Upper lobe of left lung (tissue), 4 donors: ENCODE measurements at regions not wholly inside any gene's neighbourhood (a gene's known extent, or its start where the extent isn't known, plus 50 kb on each side); places are given as distances from the start of the nearest gene placed in this dataset.

Experiments used
- POLR2A ChIP-seq, 4 donors: fragments of 450-650 bp; IDR thresholded peaks; one replicate each; pipeline ENCODE4 v1.5.1; 2016 to 2017; ENCODE audit warnings: antibody characterized with exemption in 4 of 4, mild to moderate bottlenecking in 2 of 4
- POLR2AphosphoS5 ChIP-seq, 2 donors: sonication (generic); formaldehyde crosslinking; IDR thresholded peaks; one replicate each; pipeline ENCODE4 v1.5.1; 2017; ENCODE audit warnings: antibody characterized with exemption in 2 of 2
- TF ChIP-seq, protein P1 (sequence below), 6 experiments: fragments of 450-650 bp in 4 of 6; fragments of 200-600 bp in 2 of 6; sonication (generic) in 2 of 6; IDR thresholded peaks; one replicate each; pipeline ENCODE4 v1.5.1; 2016 to 2019; ENCODE audit warnings: antibody characterized with exemption in 6 of 6

DNA sequence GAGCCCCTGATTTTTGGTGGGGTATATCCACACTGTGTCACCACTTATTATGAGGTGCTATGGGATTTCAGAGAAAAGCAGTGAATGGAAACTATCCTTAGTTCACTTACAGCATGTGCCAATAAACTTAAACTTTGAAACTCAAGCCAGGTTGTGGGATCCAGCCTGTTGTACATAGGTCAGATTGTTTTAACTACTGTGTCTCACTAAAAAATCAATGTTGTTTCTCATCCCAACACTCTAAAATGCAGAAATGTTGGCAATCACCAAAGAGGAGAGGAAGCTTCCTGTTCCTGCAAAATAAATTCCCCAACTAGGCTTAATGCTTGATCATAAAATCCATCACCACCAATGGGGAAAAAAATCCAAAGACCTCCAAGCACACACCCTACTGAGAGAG is 173.7 kb upstream of the ONECUT1 start:
- TF ChIP-seq POLR2AphosphoS5 (IDR thresholded peaks at IDR 0.05), result no peak
- TF ChIP-seq, protein P1, sequence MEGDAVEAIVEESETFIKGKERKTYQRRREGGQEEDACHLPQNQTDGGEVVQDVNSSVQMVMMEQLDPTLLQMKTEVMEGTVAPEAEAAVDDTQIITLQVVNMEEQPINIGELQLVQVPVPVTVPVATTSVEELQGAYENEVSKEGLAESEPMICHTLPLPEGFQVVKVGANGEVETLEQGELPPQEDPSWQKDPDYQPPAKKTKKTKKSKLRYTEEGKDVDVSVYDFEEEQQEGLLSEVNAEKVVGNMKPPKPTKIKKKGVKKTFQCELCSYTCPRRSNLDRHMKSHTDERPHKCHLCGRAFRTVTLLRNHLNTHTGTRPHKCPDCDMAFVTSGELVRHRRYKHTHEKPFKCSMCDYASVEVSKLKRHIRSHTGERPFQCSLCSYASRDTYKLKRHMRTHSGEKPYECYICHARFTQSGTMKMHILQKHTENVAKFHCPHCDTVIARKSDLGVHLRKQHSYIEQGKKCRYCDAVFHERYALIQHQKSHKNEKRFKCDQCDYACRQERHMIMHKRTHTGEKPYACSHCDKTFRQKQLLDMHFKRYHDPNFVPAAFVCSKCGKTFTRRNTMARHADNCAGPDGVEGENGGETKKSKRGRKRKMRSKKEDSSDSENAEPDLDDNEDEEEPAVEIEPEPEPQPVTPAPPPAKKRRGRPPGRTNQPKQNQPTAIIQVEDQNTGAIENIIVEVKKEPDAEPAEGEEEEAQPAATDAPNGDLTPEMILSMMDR (IDR thresholded peaks at IDR 0.05), result no peak
- no peak for TF ChIP-seq POLR2A (IDR thresholded peaks at IDR 0.05)
